Activated gamma-delta T cell (primary cell): ENCODE measurements at regions not wholly inside any gene's neighbourhood (a gene's known extent, or its start where the extent isn't known, plus 50 kb on each side); places are given as distances from the start of the nearest gene placed in this dataset.
A peak's percentile ranks its signal among the peaks of the same experiment; 100 is the strongest.
"Not testable (repeated sequence)": the region's sequence is repeated elsewhere in the genome, so short reads cannot be mapped to it uniquely, and the experiment has no call there.

Experiments
- DNase-seq: peaks from one replicate; lab custom pipeline; 2025; lab: John Stamatoyannopoulos, UW

GRCh38 chr1:65063025-65063424 lies 85.0 kb upstream of the AK4 start:
- DNase-seq: no peak

GRCh38 chr1:65064981-65065380 lies 83.0 kb upstream of the AK4 start:
- no peak for DNase-seq

GRCh38 chr1:65065524-65066418 lies 82.2 kb upstream of the AK4 start:
- no peak for DNase-seq

DNA sequence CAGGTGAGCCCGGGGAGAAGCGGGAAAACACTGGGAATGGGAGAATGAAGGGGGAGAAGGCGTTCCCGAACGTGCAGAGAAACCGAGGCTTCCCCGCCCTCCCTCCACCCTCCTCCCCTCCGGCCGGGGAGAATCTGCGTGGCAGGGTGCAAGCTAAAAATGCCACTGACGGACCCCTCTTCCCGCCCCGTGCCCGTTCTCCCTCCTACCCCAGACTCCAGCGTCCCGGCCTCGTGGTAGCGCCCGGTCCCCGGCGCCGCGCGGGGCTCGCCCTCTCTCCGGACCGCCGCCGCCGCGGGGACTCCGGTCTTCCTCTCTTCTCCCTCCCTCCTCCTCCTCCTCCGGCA lies 81.6 kb upstream of the AK4 start:
- no peak for DNase-seq

DNA sequence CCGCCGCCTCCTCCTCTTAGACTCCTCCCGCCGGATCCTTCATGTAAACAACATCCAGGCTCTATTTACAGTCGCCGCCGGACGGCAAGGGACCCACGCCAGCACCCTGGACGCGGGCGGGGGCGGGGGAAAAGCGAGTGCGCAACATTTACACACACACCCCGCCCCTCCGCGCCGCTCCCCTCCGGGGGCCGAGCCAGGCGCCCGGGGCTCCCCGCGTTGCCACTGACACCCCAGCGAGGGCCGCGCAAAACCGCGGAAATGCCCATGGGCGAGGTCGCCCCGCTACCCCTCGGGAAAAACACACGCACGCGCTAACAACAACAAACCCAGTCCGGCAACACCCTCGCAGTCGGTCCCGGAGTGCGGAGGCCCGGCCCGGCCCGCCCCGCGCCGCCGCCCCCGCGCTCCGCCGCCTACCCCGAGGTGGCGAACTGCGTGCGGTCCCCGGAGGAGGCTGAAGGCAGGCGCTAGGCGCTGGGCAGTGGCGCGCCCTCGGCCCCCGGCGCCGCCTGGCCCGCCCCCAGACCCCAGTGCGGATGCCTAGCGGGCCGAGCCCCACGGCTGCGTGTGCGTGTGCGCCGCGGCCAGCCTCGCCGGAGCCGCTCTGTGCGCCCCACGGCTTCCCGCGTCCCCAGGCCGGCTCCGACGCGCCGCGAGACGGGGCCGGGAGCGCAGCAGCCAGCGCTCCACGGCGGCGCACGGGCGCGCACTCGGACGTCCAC lies 81.1 kb upstream of the AK4 start:
- peak; percentile 70 for DNase-seq

DNA sequence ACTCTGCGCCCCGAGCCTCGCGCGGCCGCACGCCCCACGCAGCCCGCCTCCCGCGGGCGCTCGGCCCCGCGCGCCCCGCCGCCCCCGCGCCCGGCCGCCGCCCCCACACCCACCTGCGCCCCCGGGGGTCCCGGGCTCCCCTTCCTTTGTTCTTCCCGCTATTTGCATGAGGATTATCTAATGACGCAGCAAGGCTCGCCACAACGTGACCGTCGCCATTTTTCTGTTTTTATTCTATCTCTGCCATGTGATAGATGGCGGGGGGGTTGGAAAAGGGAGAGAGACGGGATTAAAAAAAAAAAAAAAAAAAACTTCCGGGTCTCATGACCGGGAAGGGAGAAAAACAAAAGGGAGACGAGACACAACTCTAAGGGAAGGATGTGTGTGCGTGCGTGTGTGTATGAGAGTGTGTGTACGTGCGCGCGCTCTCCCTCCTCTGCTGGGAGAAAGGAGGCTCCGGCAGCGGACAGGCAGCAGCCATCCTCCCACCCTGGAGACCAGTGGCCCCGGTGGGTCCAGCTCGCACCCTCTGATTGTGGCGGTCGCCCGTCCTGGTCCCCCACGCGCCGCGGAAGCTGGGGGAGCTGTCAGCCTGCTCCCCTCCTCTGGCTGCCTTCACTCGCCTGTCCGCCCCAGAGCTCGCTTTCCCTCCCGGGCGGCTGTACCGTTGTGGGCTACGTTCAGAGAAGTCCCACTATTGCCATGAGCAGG lies 80.4 kb upstream of the AK4 start:
- no peak for DNase-seq

- DNase-seq: no peak
Observed at GRCh38 chr1:65068202-65069010, 79.6 kb upstream of the AK4 start.

DNA sequence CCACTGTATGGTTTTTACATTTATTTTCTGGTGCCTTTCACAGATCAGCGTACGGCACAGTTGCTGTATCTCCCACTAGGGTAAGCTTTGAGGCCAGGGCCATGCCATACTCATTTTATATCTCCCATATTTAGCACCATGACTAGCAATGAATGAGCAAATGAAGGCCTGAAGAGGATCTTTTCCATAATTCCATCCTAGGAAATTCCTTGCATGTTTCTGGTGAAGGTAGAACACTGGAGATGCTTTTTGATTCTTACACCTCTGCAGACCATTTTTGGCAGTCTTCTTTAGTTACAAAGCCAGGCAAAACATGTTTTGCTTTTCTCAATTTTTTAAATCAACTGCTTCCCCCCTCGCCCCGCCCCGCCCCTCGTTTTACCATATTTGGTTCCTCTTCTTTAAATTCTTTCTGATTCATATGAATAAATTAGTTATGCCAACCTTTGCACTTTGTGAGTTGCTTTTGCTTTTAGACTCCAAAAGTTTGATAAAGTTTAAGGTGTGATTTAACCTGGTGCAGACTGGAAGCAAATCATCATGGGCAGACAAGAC lies 78.9 kb upstream of the AK4 start:
- no peak for DNase-seq

GRCh38 chr1:65072845-65073244 lies 75.2 kb upstream of the AK4 start:
- DNase-seq: no peak

DNA sequence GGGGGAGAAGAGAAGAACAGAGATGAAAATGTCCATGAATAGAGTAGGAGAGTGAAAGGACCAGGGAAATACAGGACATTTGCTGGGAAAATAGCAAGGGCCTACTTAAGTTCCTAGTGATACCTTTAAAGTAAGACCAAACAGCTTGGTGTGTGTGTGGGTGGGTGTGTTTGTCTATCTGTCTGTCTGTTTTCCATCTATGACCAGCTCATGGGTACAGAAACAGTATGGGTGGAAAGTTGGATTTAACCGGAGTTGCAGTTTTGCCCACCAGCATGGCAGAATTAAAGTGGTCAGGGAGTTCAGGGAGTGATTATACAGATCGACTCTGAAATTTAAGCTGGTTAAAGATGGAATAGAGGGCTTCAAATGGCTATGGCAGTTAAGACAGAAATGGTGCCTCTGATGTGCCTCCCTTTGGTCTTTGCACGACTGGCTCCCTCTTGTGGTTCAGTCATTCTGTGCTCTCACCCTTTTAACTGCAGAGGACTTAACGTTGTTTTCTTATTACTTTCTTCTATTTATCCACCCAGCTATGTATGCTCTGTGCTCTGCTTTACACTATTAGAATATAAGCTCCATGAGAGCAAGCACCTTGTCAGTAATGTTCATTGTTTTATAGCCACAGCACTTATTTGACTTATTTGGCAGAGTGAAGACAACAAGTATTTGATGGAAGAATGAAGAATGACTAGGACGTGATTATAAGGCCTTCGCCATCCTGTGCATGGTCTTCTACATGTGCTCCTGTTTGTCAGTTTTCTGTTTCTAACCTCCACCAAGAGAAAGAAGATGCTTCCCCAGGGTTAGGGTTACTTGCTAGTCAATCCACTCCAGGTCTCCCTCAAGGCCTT lies 72.7 kb upstream of the AK4 start:
- no peak for DNase-seq

DNA sequence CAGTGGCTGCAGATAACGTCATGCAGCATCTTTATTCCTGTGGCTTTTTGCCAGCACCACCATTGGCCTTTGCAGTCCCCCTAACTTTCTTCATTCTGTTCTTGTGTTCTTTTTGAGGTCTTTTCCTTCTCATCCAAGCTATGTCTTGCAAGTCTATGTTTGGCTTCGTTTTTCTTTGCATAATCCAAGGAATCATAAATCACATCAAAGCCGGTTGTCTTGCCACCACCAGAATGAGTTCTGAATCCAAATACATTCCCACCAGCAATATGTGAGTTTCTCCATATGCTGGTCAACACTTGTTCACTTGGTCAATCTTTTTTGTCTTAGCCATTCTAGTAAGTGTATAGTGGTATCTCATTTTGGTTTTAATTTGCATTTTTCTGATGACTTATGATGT lies 70.6 kb upstream of the AK4 start:
- no peak for DNase-seq

- DNase-seq: no peak
Observed at GRCh38 chr1:65079941-65080340, 68.1 kb upstream of the AK4 start.

DNA sequence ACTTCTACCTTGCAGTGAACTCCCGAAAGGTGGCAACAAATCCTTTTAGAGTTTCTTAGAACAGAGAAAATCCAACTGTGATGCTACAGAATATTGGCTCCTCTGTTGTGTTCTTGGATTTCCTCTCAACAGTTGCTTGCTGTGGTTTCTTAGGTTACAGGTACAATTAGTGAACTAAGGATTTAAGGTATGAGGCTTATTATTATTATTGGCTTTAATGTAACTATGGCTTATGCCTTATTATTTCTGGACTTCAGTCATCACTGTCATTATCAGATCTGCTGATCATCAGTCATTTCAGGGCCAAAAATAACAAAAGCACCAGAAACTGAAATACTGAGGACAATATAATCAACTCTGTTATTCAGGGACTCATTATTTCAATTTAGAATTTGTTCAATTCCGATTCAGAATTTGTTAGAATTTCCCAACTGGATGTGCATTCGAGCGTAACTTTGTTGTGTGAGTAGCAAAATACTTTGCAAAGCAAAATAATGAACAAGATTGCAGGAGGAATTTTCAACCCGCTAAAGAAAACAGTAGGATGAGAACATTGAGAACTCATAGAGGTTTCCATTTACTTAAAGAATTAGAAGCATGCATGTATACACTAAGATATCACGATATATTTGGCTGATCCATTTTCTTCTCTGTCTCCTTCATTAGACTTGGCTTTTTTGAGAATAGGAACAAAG lies 65.5 kb upstream of the AK4 start:
- DNase-seq: no peak

DNA sequence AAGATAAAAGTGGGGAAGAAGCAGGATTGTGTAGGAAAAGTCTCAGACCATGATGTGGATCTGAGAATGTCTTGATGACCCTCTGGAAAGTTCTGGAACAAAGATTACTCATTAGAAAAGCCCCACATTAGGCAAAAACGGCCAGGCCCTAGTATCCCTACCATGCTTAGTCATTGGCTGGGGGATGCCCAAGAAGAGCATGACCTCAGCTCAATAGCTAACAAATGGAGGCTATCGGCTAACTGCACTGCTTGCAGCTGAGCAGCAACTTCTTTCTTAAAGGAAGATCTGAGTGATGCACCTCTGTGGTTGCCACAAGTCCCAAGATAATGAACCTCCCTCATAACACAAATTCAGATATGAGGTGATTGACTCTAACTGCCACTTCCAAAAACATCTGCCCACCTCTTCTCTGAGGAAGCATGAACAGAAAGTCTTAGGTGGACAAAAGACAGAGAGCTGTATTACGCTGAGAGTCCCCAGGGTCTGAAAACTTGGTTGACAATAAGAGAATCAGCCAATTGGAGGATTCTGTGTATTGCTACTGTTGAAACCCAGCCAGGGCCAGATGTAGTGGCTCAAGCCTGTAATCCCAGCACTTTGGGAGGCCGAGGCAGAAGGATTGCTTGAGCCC lies 64.6 kb upstream of the AK4 start:
- DNase-seq: no peak

- no peak for DNase-seq
Observed at GRCh38 chr1:65084066-65084465, 63.9 kb upstream of the AK4 start.

GRCh38 chr1:65087519-65087918 lies 60.5 kb upstream of the AK4 start:
- not testable (repeated sequence) for DNase-seq

- no peak for DNase-seq
Observed at GRCh38 chr1:65090406-65090805, 57.6 kb upstream of the AK4 start.

DNA sequence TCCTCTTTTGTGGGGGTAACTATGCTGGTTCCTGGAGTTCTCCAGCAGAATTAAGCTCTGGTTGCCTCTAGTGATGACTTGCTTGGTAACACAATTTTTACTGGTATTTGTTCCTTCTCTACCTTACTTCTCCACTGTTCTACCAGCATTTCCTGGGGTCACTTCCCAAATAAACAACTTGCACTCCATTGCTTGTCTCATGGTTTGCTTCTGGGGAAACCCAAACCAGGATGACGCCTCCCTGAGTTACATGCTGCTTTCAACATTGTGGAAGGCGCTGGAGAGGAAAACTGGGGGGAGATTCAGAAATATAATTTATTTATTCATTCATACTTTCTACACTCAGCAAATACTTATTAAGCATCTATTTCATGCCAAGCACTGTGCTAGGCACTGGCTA lies 55.3 kb upstream of the AK4 start:
- DNase-seq: no peak

GRCh38 chr1:65097076-65097475 lies 50.9 kb upstream of the AK4 start:
- DNase-seq: no peak
